IPS-18c (cell line): ENCODE measurements at regions not wholly inside any gene's neighbourhood (a gene's known extent, or its start where the extent isn't known, plus 50 kb on each side); places are given as distances from the start of the nearest gene placed in this dataset.
"Not testable (repeated sequence)": the region's sequence is repeated elsewhere in the genome, so short reads cannot be mapped to it uniquely, and the experiment has no call there.

Source experiments
- H3K4me3 ChIP-seq: 2 replicates; pipeline ENCODE4 v1.7.0; 2013; ENCODE audit warnings: low read depth, mild to moderate bottlenecking, low read length, moderate library complexity; ENCODE audit not compliant: insufficient read depth
- H3K9me3 ChIP-seq: one replicate; pipeline ENCODE4 v1.6.1; 2013; ENCODE audit warnings: mild to moderate bottlenecking, low read length, moderate library complexity; ENCODE audit not compliant: control insufficient read depth, insufficient read depth

DNA sequence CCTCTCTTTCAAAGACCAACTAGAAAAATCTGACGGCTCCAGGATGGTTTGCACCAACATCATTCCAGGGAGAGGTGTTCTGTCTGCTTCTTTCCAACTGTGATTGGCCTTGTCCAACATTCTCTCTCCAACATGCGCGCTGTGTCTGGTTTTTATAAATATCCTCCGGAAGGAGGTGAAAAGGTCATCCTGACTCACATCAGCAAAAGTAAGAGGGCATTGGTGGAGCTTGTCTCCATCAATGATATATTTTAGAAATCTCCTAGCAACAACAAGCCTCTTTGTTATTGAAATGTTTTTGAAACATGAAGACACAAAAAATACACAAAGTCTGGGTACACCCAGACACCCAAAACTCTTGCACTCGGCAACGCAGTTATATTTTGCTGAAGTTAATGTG, 475.3 kb upstream of the JARID2 start:
- Histone ChIP-seq H3K4me3 (no peak overlapping the region), H3K9me3 (no peaks in the 10 kb centered on the region)

GRCh38 chr6:14771016-14771415, 474.9 kb upstream of the JARID2 start:
- H3K9me3 ChIP-seq, result no peaks in the 10 kb centered on the region

DNA sequence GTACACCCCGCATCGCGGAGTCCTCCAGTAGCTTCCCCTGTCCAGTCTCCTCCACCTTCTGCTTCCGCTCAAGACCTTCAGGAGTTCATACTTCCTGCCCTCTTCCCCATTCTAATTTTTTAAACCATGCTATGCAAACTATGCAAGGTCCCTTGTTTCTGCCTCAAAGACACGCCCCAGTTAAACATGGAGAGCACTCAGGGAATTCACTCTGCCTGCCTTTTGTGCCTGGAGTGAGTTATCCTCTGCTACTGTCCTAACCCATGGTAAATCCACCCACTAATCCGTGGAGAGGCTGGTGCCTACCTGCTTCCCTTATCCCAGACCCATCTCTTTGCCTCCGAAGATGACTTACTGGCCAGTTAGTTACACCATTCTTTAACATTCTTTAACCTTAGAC, 473.7 kb upstream of the JARID2 start:
- Histone ChIP-seq H3K9me3 (no peaks in the 10 kb centered on the region), H3K4me3 (no peak overlapping the region)

More at GRCh38 chr6:14771016-14771415, 474.9 kb upstream of the JARID2 start:
- no peak overlapping the region for H3K4me3 ChIP-seq

- H3K4me3 ChIP-seq, result no peak overlapping the region
Observed at GRCh38 chr6:14775528-14775927, 470.3 kb upstream of the JARID2 start.

GRCh38 chr6:14776307-14776706, 469.6 kb upstream of the JARID2 start:
- no peaks in the 10 kb centered on the region for H3K9me3 ChIP-seq
- H3K4me3 ChIP-seq, result no peak overlapping the region

More at GRCh38 chr6:14775528-14775927, 470.3 kb upstream of the JARID2 start:
- H3K9me3 ChIP-seq, result no peaks in the 10 kb centered on the region

DNA sequence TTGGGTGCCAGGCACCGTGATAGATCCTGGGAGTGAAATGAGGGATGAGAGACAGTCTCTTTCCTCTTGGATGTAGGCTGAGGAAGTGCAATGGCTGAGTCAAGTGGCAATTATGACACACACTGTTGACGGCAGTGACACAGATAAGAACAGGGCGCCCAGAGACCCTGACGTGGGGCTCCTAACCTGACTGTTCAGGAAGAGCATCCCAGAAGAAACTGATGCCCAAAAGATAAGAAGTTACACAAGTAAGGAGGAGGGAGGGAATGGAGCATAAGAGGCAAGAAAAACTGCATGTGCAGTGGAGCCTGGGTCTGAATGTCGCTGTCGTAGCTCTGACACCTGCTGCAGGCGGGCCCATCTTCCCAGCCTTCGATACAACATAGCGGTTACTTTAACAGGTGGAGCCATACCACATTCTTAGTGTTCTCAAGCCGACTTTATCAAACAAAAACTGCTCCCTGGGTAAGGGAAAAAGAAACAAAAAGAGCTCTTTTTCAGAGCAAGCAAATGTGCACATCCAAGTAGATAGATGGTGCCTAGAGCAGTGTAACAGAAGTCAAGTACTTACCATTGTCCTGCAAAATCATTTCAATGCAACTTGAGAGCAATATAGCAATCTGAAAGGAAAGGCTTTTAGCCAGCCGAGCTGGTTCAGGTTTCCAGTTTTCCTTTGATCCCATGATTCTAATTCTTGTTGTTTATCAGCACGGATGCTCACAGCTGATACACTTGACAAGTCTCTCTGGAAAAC, 463.9 kb upstream of the JARID2 start:
- no peak overlapping the region for H3K4me3 ChIP-seq
- no peaks in the 10 kb centered on the region for H3K9me3 ChIP-seq

- not testable (repeated sequence) for H3K4me3 ChIP-seq, H3K9me3 ChIP-seq
Observed at GRCh38 chr6:14782921-14783464, 462.9 kb upstream of the JARID2 start.

GRCh38 chr6:14783594-14783993, 462.3 kb upstream of the JARID2 start:
- Histone ChIP-seq H3K9me3 (no peaks in the 10 kb centered on the region), H3K4me3 (no peak overlapping the region)

DNA sequence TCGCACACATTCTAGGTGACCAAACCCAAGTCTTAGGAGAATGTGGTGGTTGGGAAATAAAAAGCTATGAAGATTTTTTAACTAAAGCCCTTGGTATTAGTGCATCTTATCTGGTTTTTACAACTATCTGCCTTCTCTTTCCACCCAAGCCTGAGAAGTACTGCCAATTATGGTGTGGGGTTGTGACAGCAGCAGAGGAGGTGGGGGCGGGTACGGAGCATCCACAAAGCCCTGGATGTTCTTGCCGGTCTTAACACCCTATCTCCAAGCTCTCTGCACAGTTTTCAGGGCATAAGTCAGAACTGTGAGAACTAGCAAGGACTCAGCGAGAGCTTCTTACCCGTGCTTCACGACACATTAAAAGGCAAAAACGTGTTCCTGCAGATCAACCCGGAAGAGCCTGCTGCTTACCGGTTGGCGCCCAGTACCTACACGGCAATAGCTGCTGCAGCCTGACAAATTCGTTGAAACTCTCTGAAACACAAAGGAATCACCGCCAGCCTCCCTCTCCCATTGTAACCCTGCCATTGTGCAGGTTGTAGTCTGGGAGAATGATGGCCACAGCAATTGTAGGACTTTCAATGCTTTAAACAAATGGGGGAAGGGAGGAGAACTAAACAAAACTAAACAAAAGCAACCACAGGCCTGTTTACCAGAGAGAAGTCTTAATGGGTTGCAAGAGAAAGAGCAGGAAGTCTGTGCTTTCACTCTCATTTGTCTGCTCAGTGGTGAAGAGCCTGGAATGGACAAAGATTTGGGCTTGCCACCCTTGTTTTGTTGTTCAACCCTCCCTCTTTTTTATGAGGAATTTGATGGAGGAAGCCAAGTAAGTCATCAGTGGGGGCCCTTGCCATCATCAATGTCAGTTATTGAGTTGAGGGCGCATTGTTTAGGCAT, 461.0 kb upstream of the JARID2 start:
- H3K4me3 ChIP-seq, result no peak overlapping the region
- no peaks in the 10 kb centered on the region for H3K9me3 ChIP-seq

- no peak overlapping the region for H3K4me3 ChIP-seq
- no peaks in the 10 kb centered on the region for H3K9me3 ChIP-seq
Observed at GRCh38 chr6:14785493-14785790, 460.4 kb upstream of the JARID2 start.

DNA sequence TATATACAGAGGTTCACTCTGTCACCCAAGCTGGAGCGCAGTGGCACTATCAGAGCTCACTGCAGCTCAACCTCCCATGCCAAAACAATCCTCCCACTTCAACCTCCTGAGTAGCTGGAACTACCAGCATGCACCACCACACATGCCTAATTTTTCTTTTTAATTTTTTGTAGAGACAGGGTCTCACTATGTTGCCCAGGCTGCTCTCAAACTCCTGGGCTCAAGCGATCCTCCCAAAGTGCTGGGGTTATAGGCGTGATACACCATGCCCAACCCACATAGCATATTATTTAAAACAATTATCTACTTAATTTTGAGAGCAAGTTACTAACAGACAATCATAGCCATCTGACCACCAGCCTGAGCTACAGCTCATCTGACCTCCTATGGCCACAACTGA, 459.9 kb upstream of the JARID2 start:
- no peaks in the 10 kb centered on the region for H3K9me3 ChIP-seq
- H3K4me3 ChIP-seq, result no peak overlapping the region

GRCh38 chr6:14786455-14786854, 459.4 kb upstream of the JARID2 start:
- Histone ChIP-seq H3K4me3 (no peak overlapping the region), H3K9me3 (no peaks in the 10 kb centered on the region)

DNA sequence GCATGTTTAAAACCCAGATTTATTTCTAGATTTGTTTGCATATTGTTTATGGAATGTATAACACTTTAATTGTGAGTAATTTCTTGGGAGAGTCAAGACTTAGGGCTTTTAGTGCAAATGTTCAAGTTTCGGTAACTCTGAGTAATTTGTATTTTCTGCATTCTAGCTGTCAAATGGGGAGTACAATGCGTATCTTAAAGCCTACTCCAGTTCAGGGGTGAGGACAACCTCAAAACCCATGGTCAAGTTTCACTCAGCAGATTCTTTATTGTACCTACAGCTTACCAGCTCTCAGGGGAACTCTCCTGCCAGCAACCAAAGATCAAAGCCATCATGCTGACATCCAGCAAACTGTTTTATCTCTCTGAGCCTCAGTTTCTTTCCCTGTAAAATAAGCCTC, 458.6 kb upstream of the JARID2 start:
- Histone ChIP-seq H3K9me3 (no peaks in the 10 kb centered on the region), H3K4me3 (no peak overlapping the region)

GRCh38 chr6:14787677-14788076, 458.2 kb upstream of the JARID2 start:
- Histone ChIP-seq H3K9me3 (no peaks in the 10 kb centered on the region), H3K4me3 (no peak overlapping the region)

- Histone ChIP-seq H3K4me3 (no peak overlapping the region), H3K9me3 (no peaks in the 10 kb centered on the region)
Observed at GRCh38 chr6:14789996-14790395, 455.9 kb upstream of the JARID2 start.

- Histone ChIP-seq H3K9me3 (no peaks in the 10 kb centered on the region), H3K4me3 (no peak overlapping the region)
Observed at GRCh38 chr6:14790976-14791375, 454.9 kb upstream of the JARID2 start.

DNA sequence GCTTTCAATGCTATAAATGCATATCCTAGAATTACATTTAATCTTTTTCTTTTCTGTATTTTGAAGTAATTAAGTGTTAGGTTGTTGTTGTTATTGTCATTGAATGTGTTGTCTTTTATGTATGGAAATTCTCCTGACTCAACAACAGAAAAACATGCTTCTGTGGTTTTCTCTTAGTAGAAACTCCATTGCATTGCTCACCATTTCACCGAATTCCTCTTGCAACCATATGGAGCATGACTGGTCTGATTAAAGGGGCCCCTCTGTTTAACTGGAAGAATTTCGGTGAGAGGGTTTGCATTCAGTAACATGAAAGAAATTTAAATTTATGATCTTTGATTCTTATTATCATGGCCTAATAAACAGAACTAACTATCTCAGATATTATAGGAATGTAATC, 454.3 kb upstream of the JARID2 start:
- Histone ChIP-seq H3K9me3 (no peaks in the 10 kb centered on the region), H3K4me3 (no peak overlapping the region)
